Ectodermal cell (in vitro differentiated cells): ENCODE measurements at regions not wholly inside any gene's neighbourhood (a gene's known extent, or its start where the extent isn't known, plus 50 kb on each side); places are given as distances from the start of the nearest gene placed in this dataset.

ENCODE experiments used
- H3K27ac ChIP-seq: 2 replicates; pipeline ENCODE4 v1.7.0; 2013; ENCODE audit warnings: mild to moderate bottlenecking, low read depth, low read length; ENCODE audit not compliant: insufficient read depth, poor library complexity, severe bottlenecking
- H3K27me3 ChIP-seq: 2 replicates; pipeline ENCODE4 v1.7.0; 2013; ENCODE audit warnings: mild to moderate bottlenecking, low read length; ENCODE audit not compliant: insufficient read depth, control insufficient read depth, poor library complexity, severe bottlenecking
- H3K36me3 ChIP-seq: one replicate; pipeline ENCODE4 v1.7.0; 2013; ENCODE audit warnings: low read length; ENCODE audit not compliant: control insufficient read depth, insufficient read depth
- H3K4me1 ChIP-seq: one replicate; pipeline ENCODE4 v1.7.0; 2013; ENCODE audit warnings: low read length; ENCODE audit not compliant: control insufficient read depth, insufficient read depth
- H3K4me3 ChIP-seq: 2 replicates; pipeline ENCODE4 v1.7.0; 2013; ENCODE audit warnings: low read depth, low read length, control low read depth; ENCODE audit not compliant: insufficient read depth
- H3K9me3 ChIP-seq: 2 replicates; pipeline ENCODE4 v1.7.0; 2013; ENCODE audit warnings: mild to moderate bottlenecking, low read length, moderate library complexity; ENCODE audit not compliant: control insufficient read depth
- WGBS, 2 experiments: methylation state at CpG; one replicate each; pipeline ENCODE4 v1.1.7; 2013; ENCODE audit warnings: missing lambda C conversion rate in 2 of 2; 5-methylcytosine and 5-hydroxymethylcytosine counted together

- H3K9me3 ChIP-seq: no peaks in the 10 kb centered on the region
- no peak overlapping the region for H3K27ac ChIP-seq
- H3K36me3 ChIP-seq: no peaks in the 10 kb centered on the region
- no peaks in the 10 kb centered on the region for H3K27me3 ChIP-seq
- WGBS, 2 experiments: 93% methylated on average over 2 of the region's 2 CpGs
- no peak overlapping the region for H3K4me3 ChIP-seq
- peaks cover 6% of the 10 kb centered on the region for H3K4me1 ChIP-seq
Observed at GRCh38 chr13:66036024-66036614, 1194.0 kb downstream of the PCDH9 start.

GRCh38 chr13:66033924-66034323 lies 1196.2 kb downstream of the PCDH9 start:
- H3K4me3 ChIP-seq: no peak overlapping the region
- WGBS, 2 experiments: no CpG with 5 or more reads among the region's 1 CpG
- H3K36me3 ChIP-seq: no peaks in the 10 kb centered on the region
- no peaks in the 10 kb centered on the region for H3K27me3 ChIP-seq
- H3K4me1 ChIP-seq: peaks cover 6% of the 10 kb centered on the region
- H3K27ac ChIP-seq: no peak overlapping the region
- no peaks in the 10 kb centered on the region for H3K9me3 ChIP-seq

GRCh38 chr13:66021846-66022245 lies 1208.3 kb downstream of the PCDH9 start:
- Histone ChIP-seq H3K4me3 (no peak overlapping the region), H3K27ac (no peak overlapping the region), H3K27me3 (no peaks in the 10 kb centered on the region), H3K36me3 (no peaks in the 10 kb centered on the region), H3K4me1 (no peaks in the 10 kb centered on the region), H3K9me3 (no peaks in the 10 kb centered on the region)
- 100% methylated on average over 1 of the region's 1 CpG; no CpG with 5 or more reads in 1 of the 2 experiments for WGBS, 2 experiments

- Histone ChIP-seq H3K4me1 (no peaks in the 10 kb centered on the region), H3K36me3 (no peaks in the 10 kb centered on the region), H3K27ac (no peak overlapping the region), H3K9me3 (no peaks in the 10 kb centered on the region), H3K27me3 (no peaks in the 10 kb centered on the region), H3K4me3 (no peak overlapping the region)
- no CpG with 5 or more reads among the region's 1 CpG for WGBS, 2 experiments
Observed at GRCh38 chr13:66014771-66015170, 1215.4 kb downstream of the PCDH9 start.

- Histone ChIP-seq H3K27me3 (no peaks in the 10 kb centered on the region), H3K4me3 (no peak overlapping the region), H3K36me3 (no peaks in the 10 kb centered on the region), H3K27ac (no peak overlapping the region), H3K4me1 (no peaks in the 10 kb centered on the region), H3K9me3 (no peaks in the 10 kb centered on the region)
- WGBS, 2 experiments: 94 to 95% methylated on average over 30 of the region's 30 CpGs
Observed at GRCh38 chr13:66009241-66009640, 1220.9 kb downstream of the PCDH9 start.

GRCh38 chr13:66003558-66003957 lies 1226.6 kb downstream of the PCDH9 start:
- WGBS, 2 experiments: no CpG with 5 or more reads among the region's 1 CpG
- Histone ChIP-seq H3K36me3 (no peaks in the 10 kb centered on the region), H3K9me3 (no peaks in the 10 kb centered on the region), H3K27me3 (no peaks in the 10 kb centered on the region), H3K27ac (no peak overlapping the region), H3K4me3 (no peak overlapping the region), H3K4me1 (no peaks in the 10 kb centered on the region)

DNA sequence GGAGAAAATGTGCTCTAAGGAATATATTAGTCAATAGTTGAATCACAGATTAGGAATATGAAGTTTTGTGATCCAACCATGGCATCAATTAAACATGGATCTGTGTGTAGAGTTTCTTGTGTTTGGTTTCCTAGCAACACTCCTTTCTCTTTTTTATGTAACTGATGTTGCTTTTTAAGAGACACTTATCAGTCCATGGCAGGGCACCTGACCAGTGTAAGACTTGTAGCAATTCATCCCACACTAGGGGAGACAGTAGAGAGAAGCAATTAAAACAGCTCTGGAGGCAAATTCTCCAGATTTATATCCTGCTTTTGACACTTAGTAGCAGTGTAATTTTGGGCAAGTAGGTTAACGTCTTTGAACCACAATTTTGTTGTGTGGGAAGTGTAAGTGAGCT lies 1229.0 kb downstream of the PCDH9 start:
- no peaks in the 10 kb centered on the region for H3K36me3 ChIP-seq
- WGBS, 2 experiments: 60% methylated on average over 1 of the region's 1 CpG; no CpG with 5 or more reads in 1 of the 2 experiments
- no peak overlapping the region for H3K4me3 ChIP-seq
- no peaks in the 10 kb centered on the region for H3K4me1 ChIP-seq
- no peak overlapping the region for H3K27ac ChIP-seq
- no peaks in the 10 kb centered on the region for H3K9me3 ChIP-seq
- no peaks in the 10 kb centered on the region for H3K27me3 ChIP-seq

- no peak overlapping the region for H3K4me3 ChIP-seq
- WGBS, 2 experiments: 100% methylated on average over 1 of the region's 1 CpG; no CpG with 5 or more reads in 1 of the 2 experiments
- no peaks in the 10 kb centered on the region for H3K36me3 ChIP-seq
- no peaks in the 10 kb centered on the region for H3K27me3 ChIP-seq
- no peaks in the 10 kb centered on the region for H3K9me3 ChIP-seq
- H3K4me1 ChIP-seq: no peaks in the 10 kb centered on the region
- H3K27ac ChIP-seq: no peak overlapping the region
Observed at GRCh38 chr13:65999411-65999810, 1230.7 kb downstream of the PCDH9 start.

GRCh38 chr13:65990684-65991083 lies 1239.5 kb downstream of the PCDH9 start:
- Histone ChIP-seq H3K4me1 (no peaks in the 10 kb centered on the region), H3K27me3 (no peaks in the 10 kb centered on the region), H3K9me3 (no peaks in the 10 kb centered on the region), H3K36me3 (no peaks in the 10 kb centered on the region), H3K27ac (no peak overlapping the region), H3K4me3 (no peak overlapping the region)

GRCh38 chr13:65985612-65986011 lies 1244.5 kb downstream of the PCDH9 start:
- Histone ChIP-seq H3K9me3 (no peaks in the 10 kb centered on the region), H3K36me3 (no peaks in the 10 kb centered on the region), H3K27ac (no peak overlapping the region), H3K4me3 (no peak overlapping the region), H3K27me3 (no peaks in the 10 kb centered on the region), H3K4me1 (no peaks in the 10 kb centered on the region)
- WGBS, 2 experiments: 78 to 80% methylated on average over 9 of the region's 10 CpGs

DNA sequence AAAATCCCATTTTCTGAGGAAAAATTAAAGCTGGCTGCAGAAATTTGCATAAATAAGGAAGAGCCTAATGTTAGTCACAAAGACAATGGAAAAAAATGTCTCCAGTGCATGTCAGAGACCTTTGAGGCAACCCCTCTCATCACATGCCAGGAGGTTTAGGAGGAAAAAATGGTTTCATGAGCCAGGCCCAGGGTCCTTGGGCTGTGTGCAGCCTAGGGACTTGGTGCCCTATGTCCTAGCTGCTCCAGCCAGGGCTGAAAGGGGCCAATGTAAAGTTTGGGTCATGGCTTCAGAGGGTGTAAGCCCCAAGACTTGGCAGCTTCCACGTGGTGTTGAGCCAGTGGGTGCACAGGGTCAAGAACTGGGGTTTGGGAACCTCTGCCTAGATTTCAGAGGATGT lies 1252.6 kb downstream of the PCDH9 start:
- H3K9me3 ChIP-seq: no peaks in the 10 kb centered on the region
- H3K4me1 ChIP-seq: no peaks in the 10 kb centered on the region
- no peak overlapping the region for H3K27ac ChIP-seq
- H3K4me3 ChIP-seq: no peak overlapping the region
- H3K36me3 ChIP-seq: no peaks in the 10 kb centered on the region
- H3K27me3 ChIP-seq: no peaks in the 10 kb centered on the region
- 75 to 88% methylated on average over 1 of the region's 1 CpG for WGBS, 2 experiments
